Upper lobe of right lung (tissue), 1 donor: ENCODE measurements at regions not wholly inside any gene's neighbourhood (a gene's known extent, or its start where the extent isn't known, plus 50 kb on each side); places are given as distances from the start of the nearest gene placed in this dataset.

Source experiments
- ATAC-seq: fragments of 200-7000 bp; cut with Tn5 transposase; one replicate; pipeline ENCODE4 v1.9.1; 2020; ENCODE audit warnings: mild to moderate bottlenecking, moderate library complexity
- DNase-seq: peaks from one replicate; pipeline ENCODE4 v3.0.0-alpha.2; 2020
- H3K27ac ChIP-seq: fragments of 200-600 bp; one replicate; pipeline ENCODE4 v1.8.0; 2022
- H3K27me3 ChIP-seq: fragments of 200-600 bp; one replicate; pipeline ENCODE4 v1.8.0; 2022; ENCODE audit warnings: mild to moderate bottlenecking
- H3K36me3 ChIP-seq: fragments of 200-600 bp; one replicate; pipeline ENCODE4 v1.8.0; 2022
- H3K4me1 ChIP-seq: fragments of 200-600 bp; one replicate; pipeline ENCODE4 v1.8.0; 2022
- H3K4me3 ChIP-seq: fragments of 200-600 bp; one replicate; pipeline ENCODE4 v1.8.0; 2022; ENCODE audit warnings: mild to moderate bottlenecking
- H3K9me3 ChIP-seq: fragments of 200-600 bp; one replicate; pipeline ENCODE4 v1.8.0; 2022
- CTCF ChIP-seq: fragments of 200-600 bp; IDR thresholded peaks from one replicate; pipeline ENCODE4 v1.8.0; 2022; ENCODE audit warnings: antibody characterized with exemption
- intact Hi-C: fragments of 100-400 bp; cut with DNase I; formaldehyde crosslinking; loops from one replicate; pipeline ENCODE4 v1.11.0; 2022
- donor health status: DM: no; HTN: yes; CAD: no; lungs with severe emphysema.

- Histone ChIP-seq H3K9me3 (no peaks in the 10 kb centered on the region), H3K27ac (no peak overlapping the region), H3K4me1 (no peaks in the 10 kb centered on the region), H3K4me3 (no peak overlapping the region), H3K36me3 (no peaks in the 10 kb centered on the region), H3K27me3 (no peaks in the 10 kb centered on the region)
- DNase-seq (no peak), ATAC-seq (no peak)
- intact Hi-C loops = no loop called here
- no peak for TF ChIP-seq CTCF
These were observed 196.9 kb downstream of the PRL start for GRCh38 chr6:22099923-22100322.

GRCh38 chr6:22101163-22101562, 195.7 kb downstream of the PRL start:
- ATAC-seq = no peak
- intact Hi-C loops = no loop called here
- DNase-seq = no peak
- H3K27me3 ChIP-seq = no peaks in the 10 kb centered on the region
- no peak for TF ChIP-seq CTCF
- H3K4me3 ChIP-seq = no peak overlapping the region
- H3K36me3 ChIP-seq = no peaks in the 10 kb centered on the region
- no peaks in the 10 kb centered on the region for H3K9me3 ChIP-seq
- H3K4me1 ChIP-seq = no peaks in the 10 kb centered on the region
- no peak overlapping the region for H3K27ac ChIP-seq

GRCh38 chr6:22102671-22103070, 194.2 kb downstream of the PRL start:
- H3K4me1 ChIP-seq = no peaks in the 10 kb centered on the region
- H3K36me3 ChIP-seq = no peaks in the 10 kb centered on the region
- no peak overlapping the region for H3K27ac ChIP-seq
- no peaks in the 10 kb centered on the region for H3K9me3 ChIP-seq
- intact Hi-C loops = no loop called here
- ATAC-seq = no peak
- TF ChIP-seq CTCF = no peak
- H3K27me3 ChIP-seq = no peaks in the 10 kb centered on the region
- no peak for DNase-seq
- H3K4me3 ChIP-seq = no peak overlapping the region

- intact Hi-C loops = no loop called here
- no peak for TF ChIP-seq CTCF
- no peaks in the 10 kb centered on the region for H3K4me1 ChIP-seq
- DNase-seq = no peak
- no peak for ATAC-seq
- no peaks in the 10 kb centered on the region for H3K36me3 ChIP-seq
- no peak overlapping the region for H3K27ac ChIP-seq
- no peaks in the 10 kb centered on the region for H3K9me3 ChIP-seq
- H3K27me3 ChIP-seq = no peaks in the 10 kb centered on the region
- H3K4me3 ChIP-seq = no peak overlapping the region
These were observed 190.4 kb downstream of the PRL start for GRCh38 chr6:22106451-22106850.

- Histone ChIP-seq H3K4me3 (no peak overlapping the region), H3K9me3 (no peaks in the 10 kb centered on the region), H3K27ac (no peak overlapping the region), H3K4me1 (no peaks in the 10 kb centered on the region), H3K36me3 (no peaks in the 10 kb centered on the region), H3K27me3 (no peaks in the 10 kb centered on the region)
- no peak for TF ChIP-seq CTCF
- DNase-seq = no peak
- intact Hi-C loops = no loop called here
- no peak for ATAC-seq
These were observed 189.9 kb downstream of the PRL start for GRCh38 chr6:22106961-22107360.

GRCh38 chr6:22108199-22108598, 188.6 kb downstream of the PRL start:
- ATAC-seq (no peak), DNase-seq (no peak)
- no peaks in the 10 kb centered on the region for H3K9me3 ChIP-seq
- H3K27ac ChIP-seq = no peak overlapping the region
- no peak for TF ChIP-seq CTCF
- H3K27me3 ChIP-seq = no peaks in the 10 kb centered on the region
- peaks cover 11% of the 10 kb centered on the region for H3K4me1 ChIP-seq
- intact Hi-C loops = no loop called here
- no peak overlapping the region for H3K4me3 ChIP-seq
- no peaks in the 10 kb centered on the region for H3K36me3 ChIP-seq
